H9 (cell line): ENCODE measurements at regions not wholly inside any gene's neighbourhood (a gene's known extent, or its start where the extent isn't known, plus 50 kb on each side); places are given as distances from the start of the nearest gene placed in this dataset.
"Not testable (repeated sequence)": the region's sequence is repeated elsewhere in the genome, so short reads cannot be mapped to it uniquely, and the experiment has no call there.

Experiments used
- DNase-seq: peaks from one replicate; pipeline ENCODE4 v3.0.0-alpha.2; 2017
- H2AFZ ChIP-seq: one replicate; pipeline ENCODE4 v1.6.1; 2013; ENCODE audit warnings: mild to moderate bottlenecking, low read length, control low read depth, moderate library complexity
- H2AK5ac ChIP-seq: 2 replicates; pipeline ENCODE4 v1.6.1; 2013; ENCODE audit warnings: low read length, control low read depth, mixed read lengths; ENCODE audit not compliant: insufficient read length
- H2BK120ac ChIP-seq: one replicate; pipeline ENCODE4 v1.6.1; 2013; ENCODE audit warnings: low read depth, mild to moderate bottlenecking, low read length, control low read depth, inconsistent platforms; ENCODE audit not compliant: poor library complexity, severe bottlenecking
- H2BK12ac ChIP-seq: 2 replicates; pipeline ENCODE4 v1.6.1; 2013; ENCODE audit warnings: low read length, control low read depth, mixed read lengths, low read depth; ENCODE audit not compliant: insufficient read length
- H2BK15ac ChIP-seq: 2 replicates; pipeline ENCODE4 v1.6.1; 2013; ENCODE audit warnings: low read depth, low read length, control low read depth
- H2BK20ac ChIP-seq: one replicate; pipeline ENCODE4 v1.6.1; 2013; ENCODE audit warnings: low read depth, mild to moderate bottlenecking, low read length, control low read depth, inconsistent platforms; ENCODE audit not compliant: poor library complexity, severe bottlenecking
- H2BK5ac ChIP-seq: 2 replicates; pipeline ENCODE4 v1.6.1; 2013; ENCODE audit warnings: low read length, control low read depth, mixed read lengths; ENCODE audit not compliant: insufficient read length
- H3K14ac ChIP-seq: 2 replicates; pipeline ENCODE4 v1.6.1; 2013; ENCODE audit warnings: low read length, control low read depth; ENCODE audit not compliant: insufficient read depth
- H3K18ac ChIP-seq: 2 replicates; pipeline ENCODE4 v1.6.1; 2013; ENCODE audit warnings: low read depth, mild to moderate bottlenecking, mixed read lengths, low read length, control low read depth; ENCODE audit not compliant: insufficient read length
- H3K23ac ChIP-seq: 2 replicates; pipeline ENCODE4 v1.6.1; 2013; ENCODE audit warnings: low read length, control low read depth, mixed read lengths, low read depth; ENCODE audit not compliant: insufficient read length
- H3K23me2 ChIP-seq: 2 replicates; pipeline ENCODE4 v1.6.1; 2013; ENCODE audit warnings: low read depth, mild to moderate bottlenecking, mixed read lengths, low read length, control low read depth; ENCODE audit not compliant: insufficient read length, poor library complexity, severe bottlenecking
- H3K27ac ChIP-seq: 2 replicates; pipeline ENCODE4 v1.5.1; 2013; ENCODE audit warnings: low read length, control low read depth, mixed read lengths, low read depth; ENCODE audit not compliant: insufficient read length
- H3K27me3 ChIP-seq: 2 replicates; pipeline ENCODE4 v1.6.1; 2013; ENCODE audit warnings: low read length, control low read depth, inconsistent platforms; ENCODE audit not compliant: insufficient read depth
- H3K4ac ChIP-seq: 2 replicates; pipeline ENCODE4 v1.6.1; 2013; ENCODE audit warnings: low read depth, mild to moderate bottlenecking, control low read depth, inconsistent platforms, low read length, moderate library complexity
- H3K4me1 ChIP-seq: 2 replicates; pipeline ENCODE4 v1.6.1; 2013; ENCODE audit warnings: low read length, control low read depth, inconsistent platforms; ENCODE audit not compliant: insufficient read depth
- H3K4me2 ChIP-seq: 2 replicates; pipeline ENCODE4 v1.6.1; 2013; ENCODE audit warnings: low read length, control low read depth, mixed read lengths; ENCODE audit not compliant: insufficient read length, insufficient read depth
- H3K56ac ChIP-seq: 2 replicates; pipeline ENCODE4 v1.6.1; 2013; ENCODE audit warnings: low read depth, mild to moderate bottlenecking, mixed read lengths, low read length, control low read depth; ENCODE audit not compliant: insufficient read length
- H3K79me1 ChIP-seq: 2 replicates; pipeline ENCODE4 v1.6.1; 2013; ENCODE audit warnings: low read depth, mild to moderate bottlenecking, moderate library complexity, low read length, control low read depth, inconsistent platforms; ENCODE audit not compliant: insufficient read depth, poor library complexity, severe bottlenecking
- H3K79me2 ChIP-seq: 2 replicates; pipeline ENCODE4 v1.6.1; 2013; ENCODE audit warnings: low read length, control low read depth, inconsistent platforms; ENCODE audit not compliant: insufficient read depth
- H3K9ac ChIP-seq: 2 replicates; pipeline ENCODE4 v1.6.1; 2013; ENCODE audit warnings: low read length, control low read depth, mixed read lengths; ENCODE audit not compliant: insufficient read length; ENCODE audit errors: extremely low read depth
- H3K9me3 ChIP-seq: one replicate; pipeline ENCODE4 v1.6.1; 2013; ENCODE audit warnings: low read depth, low read length, inconsistent platforms; ENCODE audit not compliant: control insufficient read depth
- H3T11ph ChIP-seq: one replicate; pipeline ENCODE4 v1.6.1; 2013; ENCODE audit warnings: mild to moderate bottlenecking, low read length, control low read depth, inconsistent platforms
- H4K20me1 ChIP-seq: one replicate; pipeline ENCODE4 v1.6.1; 2013; ENCODE audit not compliant: control insufficient read depth, insufficient read length, insufficient read depth
- H4K5ac ChIP-seq: 2 replicates; pipeline ENCODE4 v1.6.1; 2013; ENCODE audit warnings: low read depth, mild to moderate bottlenecking, mixed read lengths, low read length, control low read depth; ENCODE audit not compliant: insufficient read length
- H4K8ac ChIP-seq: replicated peaks from 2 replicates; pipeline ENCODE4 v1.6.1; 2013; ENCODE audit warnings: low read length, control low read depth, mixed read lengths, low read depth; ENCODE audit not compliant: insufficient read length
- H4K91ac ChIP-seq: 2 replicates; pipeline ENCODE4 v1.6.1; 2013; ENCODE audit warnings: low read depth, mild to moderate bottlenecking, moderate library complexity, mixed read lengths, low read length, control low read depth; ENCODE audit not compliant: insufficient read length
- H3K27ac Mint-ChIP-seq, 3 experiments: 2 replicates in 2 of 3; 3 replicates in 1 of 3; pipeline ENCODE4 v1.8.0; 2020 to 2021; ENCODE audit warnings: mixed read lengths in 3 of 3, mild to moderate bottlenecking in 1 of 3, moderate library complexity in 1 of 3
- H3K27me3 Mint-ChIP-seq: 2 replicates; pipeline ENCODE4 v1.8.0; 2021; ENCODE audit warnings: low read depth, mild to moderate bottlenecking, moderate library complexity, mixed read lengths
- H3K36me3 Mint-ChIP-seq, 3 experiments: 2 replicates in 2 of 3; 3 replicates in 1 of 3; pipeline ENCODE4 v1.8.0; 2020 to 2021; ENCODE audit warnings: low read depth in 3 of 3, mixed read lengths in 3 of 3; ENCODE audit not compliant: insufficient read depth in 1 of 3
- H3K4me1 Mint-ChIP-seq, 2 experiments: 2 replicates each; pipeline ENCODE4 v1.8.0; 2020; ENCODE audit warnings: mixed read lengths in 2 of 2
- H3K4me3 Mint-ChIP-seq, 2 experiments: 2 replicates in 1 of 2; 3 replicates in 1 of 2; pipeline ENCODE4 v1.8.0; 2020 to 2021; ENCODE audit warnings: mild to moderate bottlenecking in 2 of 2, mixed read lengths in 2 of 2, moderate library complexity in 1 of 2
- H3K9me3 Mint-ChIP-seq, 2 experiments: 2 replicates in 1 of 2; 3 replicates in 1 of 2; pipeline ENCODE4 v1.8.0; 2020; ENCODE audit warnings: mild to moderate bottlenecking in 2 of 2, mixed read lengths in 2 of 2, moderate library complexity in 1 of 2
- WGBS: extraction: QIAGEN DNeasy Blood & Tissue Kit; methylation state at CpG from one replicate; pipeline ENCODE4 v1.1.7; 2013; ENCODE audit warnings: missing lambda C conversion rate, low lambda C conversion rate, mixed read lengths; ENCODE audit not compliant: insufficient read length; ENCODE audit errors: extremely low coverage; 5-methylcytosine and 5-hydroxymethylcytosine counted together

DNA sequence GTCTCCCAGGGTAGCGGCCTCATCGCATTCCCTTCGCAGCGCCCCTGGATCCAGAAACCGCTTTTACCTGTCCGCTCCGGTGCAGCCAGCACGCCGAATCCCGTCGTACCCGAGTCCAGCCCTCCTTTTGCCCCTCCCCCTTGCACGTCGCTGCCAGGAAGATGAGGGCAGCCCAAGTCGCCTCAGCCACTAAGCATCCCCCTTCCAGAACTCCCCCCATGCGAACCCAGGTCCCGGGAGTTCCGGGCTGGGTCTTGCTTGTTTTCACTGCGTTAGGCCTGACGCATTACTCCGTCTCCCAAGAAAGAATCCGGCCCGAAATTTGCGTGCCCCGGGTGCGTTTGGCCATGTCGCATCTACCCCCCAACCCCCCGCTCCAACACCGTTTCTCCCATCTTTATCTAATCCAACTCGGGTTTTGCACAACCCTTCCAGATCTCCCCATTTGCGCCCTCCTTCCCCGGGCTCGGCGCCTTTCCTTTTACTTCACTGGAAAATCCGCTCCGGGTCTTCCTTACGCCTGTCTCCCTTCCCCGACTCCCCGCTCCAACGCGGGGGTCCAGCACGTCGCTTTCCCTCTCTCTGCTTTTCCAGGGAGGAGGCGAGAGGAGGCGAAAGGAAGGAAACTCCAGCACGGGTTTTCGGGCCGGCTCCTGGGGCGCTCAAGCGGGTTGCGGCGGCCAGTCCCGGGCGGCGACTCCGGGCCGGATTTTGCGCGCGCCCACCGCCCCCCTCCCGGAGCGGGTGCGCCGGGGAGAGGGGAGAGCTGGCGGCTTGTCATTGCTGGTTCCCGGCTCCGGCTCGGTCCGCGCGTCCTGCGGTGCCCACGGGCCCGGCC, 116.0 kb downstream of the CRLF3 start:
- not testable (repeated sequence) for H3K79me1 ChIP-seq, H3K56ac ChIP-seq, H3K27me3 ChIP-seq, H3K4ac ChIP-seq, H3K4me1 ChIP-seq, H3K9me3 ChIP-seq, H3K23ac ChIP-seq, H2BK15ac ChIP-seq, H2BK5ac ChIP-seq, H3T11ph ChIP-seq, H3K23me2 ChIP-seq, H3K9me3 Mint-ChIP-seq, H2BK20ac ChIP-seq, H2BK12ac ChIP-seq, H3K27me3 Mint-ChIP-seq, H4K20me1 ChIP-seq, H4K91ac ChIP-seq, H2AK5ac ChIP-seq, H4K5ac ChIP-seq, H4K8ac ChIP-seq
- Histone ChIP-seq H3K79me2 (peaks cover 29% of the 10 kb centered on the region; the same call in 1 of the 2 replicates), H2BK120ac (peak overlapping the region; percentile 73), H3K9ac (peak overlapping the region; percentile 79), H3K4me2 (peak overlapping the region; percentile 62), H3K18ac (peak overlapping the region; percentile 74), H3K14ac (peak overlapping the region; percentile 73; the same call in 1 of the 2 replicates), H3K27ac (peak overlapping the region; percentile 25), H2AFZ (peak overlapping the region; percentile 61)
- H3K4me3 Mint-ChIP-seq = peak overlapping the region; percentile 95 to 99
- H3K4me1 Mint-ChIP-seq = peaks cover 42 to 55% of the 10 kb centered on the region in 2 experiments
- DNase-seq = peak; percentile 99
- peaks cover 0 to 26% (median 20%) of the 10 kb centered on the region in 3 experiments; a peak in 6 of 7 replicates for H3K36me3 Mint-ChIP-seq
- no CpG with 5 or more reads among the region's 75 CpGs for WGBS
- peak overlapping the region; percentile 99 to 100 (median 100) for H3K27ac Mint-ChIP-seq

DNA sequence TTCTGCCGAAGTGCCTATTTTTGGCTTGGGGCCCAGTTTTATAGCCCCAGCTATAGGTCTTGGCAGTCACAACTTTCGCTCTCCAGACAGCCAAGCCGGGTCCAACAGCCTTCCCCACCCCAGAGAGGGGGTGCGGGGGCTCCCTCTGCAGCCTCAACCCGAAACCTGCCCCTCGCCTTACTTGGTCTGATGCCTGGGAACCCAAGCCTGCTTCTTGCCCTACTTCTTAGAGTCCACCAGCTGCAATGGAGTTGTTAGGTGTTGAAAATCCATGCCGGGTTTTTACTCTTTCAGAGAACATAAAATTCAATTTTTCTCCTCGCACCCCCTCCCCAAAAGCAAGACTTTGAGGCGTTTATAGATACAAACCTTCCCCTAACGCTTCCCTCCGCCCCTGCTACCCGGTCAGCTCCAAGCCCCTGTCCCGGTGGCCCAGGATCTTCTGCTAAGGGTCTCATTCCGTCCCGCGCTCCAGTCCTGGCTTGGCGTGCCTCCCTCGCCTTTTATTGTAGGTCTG, 116.7 kb downstream of the CRLF3 start:
- H4K5ac ChIP-seq, H3K4ac ChIP-seq, H3K79me1 ChIP-seq, H3K9me3 Mint-ChIP-seq, H3K56ac ChIP-seq, H3T11ph ChIP-seq, H3K23me2 ChIP-seq, H2BK15ac ChIP-seq, H3K9me3 ChIP-seq, H2AFZ ChIP-seq, H2BK5ac ChIP-seq, H3K4me1 ChIP-seq, H2BK120ac ChIP-seq, H3K27me3 Mint-ChIP-seq, H4K8ac ChIP-seq, DNase-seq, H4K91ac ChIP-seq, H2BK20ac ChIP-seq, H4K20me1 ChIP-seq, H2BK12ac ChIP-seq, H2AK5ac ChIP-seq, H3K27me3 ChIP-seq, H3K23ac ChIP-seq: not testable (repeated sequence)
- Mint-ChIP-seq H3K4me3 (peak overlapping the region; percentile 95 to 99), H3K36me3 (peaks cover 0 to 25% (median 14%) of the 10 kb centered on the region in 3 experiments; a peak in 6 of 7 replicates), H3K4me1 (peaks cover 35 to 52% of the 10 kb centered on the region in 2 experiments), H3K27ac (peak overlapping the region; percentile 99 to 100 (median 100))
- peak overlapping the region; percentile 79 for H3K9ac ChIP-seq
- H3K27ac ChIP-seq = peak overlapping the region; percentile 25
- WGBS = no CpG with 5 or more reads among the region's 18 CpGs
- peaks cover 23% of the 10 kb centered on the region; the same call in 1 of the 2 replicates for H3K79me2 ChIP-seq
- H3K18ac ChIP-seq = peak overlapping the region; percentile 74
- peak overlapping the region; percentile 79; the same call in 1 of the 2 replicates for H3K14ac ChIP-seq
- H3K4me2 ChIP-seq = peak overlapping the region; percentile 62
